ENCODE measurements at regions not wholly inside any gene's neighbourhood (a gene's known extent, or its start where the extent isn't known, plus 50 kb on each side); places are given as distances from the start of the nearest gene placed in this dataset.

DNA sequence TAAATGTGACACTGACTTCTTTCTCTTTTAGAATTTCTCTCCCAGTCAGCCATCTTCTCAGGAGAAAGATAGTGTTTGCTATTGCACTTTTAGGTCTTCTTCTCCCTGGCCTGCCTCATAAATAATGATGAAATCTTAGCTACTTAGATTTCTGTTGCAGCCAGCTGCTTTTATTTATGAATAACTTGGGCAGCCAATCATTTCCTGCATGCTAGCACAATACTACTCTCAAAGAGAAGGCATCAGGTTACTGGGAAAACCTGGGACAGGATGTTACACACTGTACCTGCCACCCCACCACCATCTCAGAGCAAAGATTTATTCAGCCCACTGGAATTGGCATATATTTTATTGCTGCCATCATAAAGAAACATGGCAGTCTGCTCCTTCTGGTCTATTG is 266.6 kb downstream of the PRELID2 start:
- no peak for TF ChIP-seq FOXP2 (optimal IDR thresholded peaks at IDR 0.05; ENCODE audit: borderline replicate concordance, extremely low read depth, extremely low read length, insufficient read depth)
- no peak for TF ChIP-seq SIN3A (IDR thresholded peaks at IDR 0.05; ENCODE audit: borderline replicate concordance, insufficient read depth, low read length)
- TF ChIP-seq, protein P1, sequence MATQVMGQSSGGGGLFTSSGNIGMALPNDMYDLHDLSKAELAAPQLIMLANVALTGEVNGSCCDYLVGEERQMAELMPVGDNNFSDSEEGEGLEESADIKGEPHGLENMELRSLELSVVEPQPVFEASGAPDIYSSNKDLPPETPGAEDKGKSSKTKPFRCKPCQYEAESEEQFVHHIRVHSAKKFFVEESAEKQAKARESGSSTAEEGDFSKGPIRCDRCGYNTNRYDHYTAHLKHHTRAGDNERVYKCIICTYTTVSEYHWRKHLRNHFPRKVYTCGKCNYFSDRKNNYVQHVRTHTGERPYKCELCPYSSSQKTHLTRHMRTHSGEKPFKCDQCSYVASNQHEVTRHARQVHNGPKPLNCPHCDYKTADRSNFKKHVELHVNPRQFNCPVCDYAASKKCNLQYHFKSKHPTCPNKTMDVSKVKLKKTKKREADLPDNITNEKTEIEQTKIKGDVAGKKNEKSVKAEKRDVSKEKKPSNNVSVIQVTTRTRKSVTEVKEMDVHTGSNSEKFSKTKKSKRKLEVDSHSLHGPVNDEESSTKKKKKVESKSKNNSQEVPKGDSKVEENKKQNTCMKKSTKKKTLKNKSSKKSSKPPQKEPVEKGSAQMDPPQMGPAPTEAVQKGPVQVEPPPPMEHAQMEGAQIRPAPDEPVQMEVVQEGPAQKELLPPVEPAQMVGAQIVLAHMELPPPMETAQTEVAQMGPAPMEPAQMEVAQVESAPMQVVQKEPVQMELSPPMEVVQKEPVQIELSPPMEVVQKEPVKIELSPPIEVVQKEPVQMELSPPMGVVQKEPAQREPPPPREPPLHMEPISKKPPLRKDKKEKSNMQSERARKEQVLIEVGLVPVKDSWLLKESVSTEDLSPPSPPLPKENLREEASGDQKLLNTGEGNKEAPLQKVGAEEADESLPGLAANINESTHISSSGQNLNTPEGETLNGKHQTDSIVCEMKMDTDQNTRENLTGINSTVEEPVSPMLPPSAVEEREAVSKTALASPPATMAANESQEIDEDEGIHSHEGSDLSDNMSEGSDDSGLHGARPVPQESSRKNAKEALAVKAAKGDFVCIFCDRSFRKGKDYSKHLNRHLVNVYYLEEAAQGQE (IDR thresholded peaks at IDR 0.05; ENCODE audit: insufficient read depth in 1 of 2, low read depth in 2 of 2, low read length in 2 of 2) = no peak
- no peak for TF ChIP-seq TAF1 (IDR thresholded peaks at IDR 0.05; ENCODE audit: borderline replicate concordance, insufficient read depth, low read length)
- no peak for TF ChIP-seq POLR2AphosphoS5 (IDR thresholded peaks at IDR 0.05; ENCODE audit: low read depth, low read length)

GRCh38 chr5:145562931-145563330 is 272.2 kb downstream of the PRELID2 start:
- TF ChIP-seq POLR2AphosphoS5 (IDR thresholded peaks at IDR 0.05; ENCODE audit: low read depth, low read length) (no peak), SIN3A (IDR thresholded peaks at IDR 0.05; ENCODE audit: borderline replicate concordance, insufficient read depth, low read length) (no peak), FOXP2 (optimal IDR thresholded peaks at IDR 0.05; ENCODE audit: borderline replicate concordance, extremely low read depth, extremely low read length, insufficient read depth) (no peak), TAF1 (IDR thresholded peaks at IDR 0.05; ENCODE audit: borderline replicate concordance, insufficient read depth, low read length) (no peak)
- TF ChIP-seq, protein P1 (IDR thresholded peaks at IDR 0.05; ENCODE audit: insufficient read depth in 1 of 2, low read depth in 2 of 2, low read length in 2 of 2) = no peak

DNA sequence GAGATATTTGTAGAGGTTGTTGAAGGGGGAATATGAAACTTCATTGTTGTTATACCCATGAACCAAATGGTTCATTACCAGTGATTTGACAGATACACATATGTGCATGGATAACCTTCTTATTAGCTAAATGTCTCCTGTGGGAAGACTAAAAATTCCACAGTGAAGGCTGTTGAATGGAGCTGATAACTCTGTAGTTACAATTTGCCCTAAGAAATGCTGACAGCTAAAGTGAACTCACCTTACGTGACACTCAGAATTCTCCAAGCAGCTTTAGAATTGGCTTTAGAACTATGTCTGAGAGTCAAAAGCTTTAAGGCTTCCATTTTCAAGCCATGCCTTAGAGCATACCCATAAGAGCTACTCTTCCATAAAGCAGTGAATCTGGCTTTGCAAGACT is 276.9 kb downstream of the PRELID2 start:
- TF ChIP-seq, protein P1 (IDR thresholded peaks at IDR 0.05; ENCODE audit: insufficient read depth in 1 of 2, low read depth in 2 of 2, low read length in 2 of 2) = no peak
- TF ChIP-seq TAF1 (IDR thresholded peaks at IDR 0.05; ENCODE audit: borderline replicate concordance, insufficient read depth, low read length) = no peak
- no peak for TF ChIP-seq SIN3A (IDR thresholded peaks at IDR 0.05; ENCODE audit: borderline replicate concordance, insufficient read depth, low read length)
- TF ChIP-seq FOXP2 (optimal IDR thresholded peaks at IDR 0.05; ENCODE audit: borderline replicate concordance, extremely low read depth, extremely low read length, insufficient read depth) = no peak
- no peak for TF ChIP-seq POLR2AphosphoS5 (IDR thresholded peaks at IDR 0.05; ENCODE audit: low read depth, low read length)

- no peak for TF ChIP-seq FOXP2 (optimal IDR thresholded peaks at IDR 0.05; ENCODE audit: borderline replicate concordance, extremely low read depth, extremely low read length, insufficient read depth)
- no peak for TF ChIP-seq SIN3A (IDR thresholded peaks at IDR 0.05; ENCODE audit: borderline replicate concordance, insufficient read depth, low read length)
- no peak for TF ChIP-seq POLR2AphosphoS5 (IDR thresholded peaks at IDR 0.05; ENCODE audit: low read depth, low read length)
- TF ChIP-seq TAF1 (IDR thresholded peaks at IDR 0.05; ENCODE audit: borderline replicate concordance, insufficient read depth, low read length) = no peak
- TF ChIP-seq, protein P1 (IDR thresholded peaks at IDR 0.05; ENCODE audit: insufficient read depth in 1 of 2, low read depth in 2 of 2, low read length in 2 of 2) = no peak
Observed at GRCh38 chr5:145557345-145557744, 277.8 kb downstream of the PRELID2 start.

GRCh38 chr5:145554399-145554798 is 280.7 kb downstream of the PRELID2 start:
- TF ChIP-seq, protein P1 (IDR thresholded peaks at IDR 0.05; ENCODE audit: insufficient read depth in 1 of 2, low read depth in 2 of 2, low read length in 2 of 2) = no peak
- TF ChIP-seq TAF1 (IDR thresholded peaks at IDR 0.05; ENCODE audit: borderline replicate concordance, insufficient read depth, low read length) (no peak), POLR2AphosphoS5 (IDR thresholded peaks at IDR 0.05; ENCODE audit: low read depth, low read length) (no peak), FOXP2 (optimal IDR thresholded peaks at IDR 0.05; ENCODE audit: borderline replicate concordance, extremely low read depth, extremely low read length, insufficient read depth) (no peak), SIN3A (IDR thresholded peaks at IDR 0.05; ENCODE audit: borderline replicate concordance, insufficient read depth, low read length) (no peak)
